Stimulated activated CD4-positive, alpha-beta T cell treated with anti-CD3 and anti-CD28 coated beads, Interleukin-12 subunit alpha, Interleukin-12 subunit beta, amount 100 ng/mL, for 24 hours (primary cell): ENCODE measurements at regions not wholly inside any gene's neighbourhood (a gene's known extent, or its start where the extent isn't known, plus 50 kb on each side); places are given as distances from the start of the nearest gene placed in this dataset.

Source experiments
- DNase-seq, 2 experiments: peaks; one replicate each; pipeline ENCODE4 v3.0.0-alpha.2; 2020; ENCODE audit warnings: low read depth in 2 of 2

DNA sequence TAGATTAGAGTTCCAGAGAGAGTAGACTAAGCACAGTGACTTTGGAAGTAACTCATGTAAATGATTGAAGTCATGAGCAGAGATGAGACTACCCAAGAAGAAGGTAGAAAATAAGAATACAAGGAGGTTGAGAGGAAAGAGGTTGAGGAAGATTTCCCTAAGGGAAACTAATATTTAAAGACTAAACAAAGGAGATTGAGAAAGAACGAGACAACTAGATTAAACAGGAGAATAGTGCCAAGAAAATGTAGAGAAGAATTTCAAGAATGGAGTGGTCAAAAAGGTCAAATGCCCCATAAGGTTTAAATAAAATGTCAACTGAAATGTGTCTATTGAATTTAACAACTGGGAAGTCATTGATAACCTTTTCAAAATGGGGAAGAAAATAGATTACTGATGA is 59.0 kb downstream of the RPS29 start:
- no peak for DNase-seq

DNA sequence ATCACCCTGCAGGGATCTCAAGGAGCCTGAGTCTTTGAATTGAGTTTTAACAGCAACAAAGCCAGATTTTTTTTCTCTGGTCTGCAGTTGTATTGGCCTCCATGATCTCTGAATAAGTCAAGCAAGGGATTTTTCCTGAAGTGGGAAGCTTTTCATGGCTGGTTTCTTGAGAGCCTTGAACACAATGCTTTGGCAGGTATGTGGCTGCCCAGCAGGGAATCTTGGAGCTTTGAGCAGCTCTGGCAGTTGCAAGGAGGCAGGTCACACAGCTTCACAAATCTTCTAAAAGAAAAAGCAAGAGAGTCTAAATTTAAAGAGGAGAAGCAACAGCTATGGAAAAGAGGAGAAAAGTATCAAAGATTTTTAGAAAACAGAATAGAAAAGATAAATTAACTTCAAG is 60.1 kb downstream of the RPS29 start:
- no peak for DNase-seq

GRCh38 chr14:49516286-49516685 is 69.9 kb downstream of the RPS29 start:
- DNase-seq: no peak

DNA sequence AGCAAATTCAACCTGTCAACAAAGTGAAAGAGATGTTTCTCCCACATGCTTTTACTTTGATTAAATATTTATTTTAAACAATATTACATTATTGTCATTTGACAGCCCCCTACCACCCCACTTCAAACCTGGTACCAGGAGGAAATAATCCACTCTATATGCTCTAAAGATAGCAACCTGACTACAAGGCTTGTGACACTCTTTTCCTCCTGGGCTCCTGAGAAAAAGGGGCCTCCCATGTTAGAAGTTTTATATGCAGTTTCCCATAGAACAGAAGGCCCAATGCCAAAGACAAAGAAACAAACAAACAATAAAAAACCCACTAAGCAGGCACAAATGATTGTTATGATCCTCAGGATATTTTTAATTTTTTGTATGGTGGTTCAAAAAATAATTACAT is 73.6 kb downstream of the RPS29 start:
- DNase-seq: no peak

DNA sequence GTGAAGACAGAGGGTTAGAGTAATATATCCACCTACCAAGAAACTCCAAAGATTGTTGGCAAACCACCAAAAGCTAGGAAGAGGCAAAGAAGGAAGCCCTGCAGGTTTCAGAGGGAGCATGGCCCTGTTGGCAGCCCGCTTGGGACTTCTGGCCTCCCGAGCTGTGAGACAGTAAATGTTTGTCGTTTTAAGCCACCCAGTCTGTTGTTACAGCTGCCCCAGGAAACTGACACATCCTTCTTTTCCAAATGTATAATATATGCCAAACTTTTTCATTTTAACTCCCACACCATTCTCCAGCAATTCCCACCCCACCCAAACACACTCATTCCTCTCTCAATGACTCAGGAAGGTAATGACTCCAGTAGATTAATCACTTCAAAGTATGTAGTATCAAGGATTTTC is 74.0 kb downstream of the RPS29 start:
- no peak for DNase-seq

GRCh38 chr14:49508124-49508523 is 78.1 kb downstream of the RPS29 start:
- no peak for DNase-seq

DNA sequence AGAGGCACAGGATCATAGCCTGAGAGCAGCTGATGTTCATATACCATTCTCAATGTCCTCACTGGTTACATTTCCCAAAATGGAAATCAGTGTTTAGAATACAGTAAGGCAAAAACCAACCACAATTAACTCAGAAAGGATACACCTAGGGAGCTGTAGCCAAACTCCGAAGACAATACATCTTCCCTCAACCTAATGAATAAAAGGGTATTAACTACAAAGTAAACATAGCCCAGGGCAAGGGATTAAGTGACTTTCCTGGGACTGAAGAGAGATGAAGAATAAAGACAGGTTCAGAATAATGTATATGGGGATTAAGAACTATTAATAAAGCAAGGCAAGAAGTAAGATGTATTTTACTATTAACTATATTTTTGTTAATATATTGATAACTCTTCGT is 79.5 kb downstream of the RPS29 start:
- DNase-seq: no peak

DNA sequence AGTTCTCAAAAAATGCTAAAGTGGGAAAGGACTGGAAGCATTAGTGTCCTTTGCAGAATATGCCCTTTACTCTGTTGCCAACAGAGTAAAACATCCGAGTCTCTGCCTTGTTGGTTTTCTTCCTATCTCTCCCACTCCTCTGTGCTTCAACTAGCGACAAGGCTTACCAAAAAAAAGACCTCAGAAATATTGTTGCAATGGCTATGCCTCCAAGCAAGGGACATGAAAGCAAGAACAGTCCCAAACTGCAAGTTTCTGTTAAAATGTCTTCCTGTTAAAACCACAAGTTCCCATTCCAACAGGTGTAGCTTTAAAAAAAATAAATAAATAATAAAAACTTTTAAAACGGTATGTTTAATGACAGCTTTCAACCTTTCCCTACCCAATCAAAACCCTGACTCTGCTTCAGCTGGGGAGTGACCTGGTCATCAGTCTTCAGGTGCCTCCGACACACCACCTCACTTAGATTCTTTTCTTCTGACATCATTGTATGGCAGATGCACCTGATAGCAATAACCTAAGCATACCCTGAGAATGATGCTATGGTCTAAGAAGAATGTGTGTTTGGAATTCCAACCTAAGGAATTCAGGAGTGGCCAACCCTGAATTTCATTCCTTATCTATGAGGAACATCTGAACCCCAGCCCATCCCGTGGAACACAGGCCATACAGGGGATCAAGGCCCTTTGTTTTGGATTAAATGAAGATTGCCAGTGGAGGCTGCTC is 81.0 kb downstream of the RPS29 start:
- DNase-seq: no peak

GRCh38 chr14:49497725-49498348 is 88.3 kb downstream of the RPS29 start:
- no peak for DNase-seq

- no peak for DNase-seq
These were observed 88.9 kb downstream of the RPS29 start for GRCh38 chr14:49497267-49497666.

GRCh38 chr14:49494836-49495235 is 91.3 kb downstream of the RPS29 start:
- no peak for DNase-seq

- DNase-seq: no peak
These were observed 92.6 kb downstream of the RPS29 start for GRCh38 chr14:49493557-49493956.

DNA sequence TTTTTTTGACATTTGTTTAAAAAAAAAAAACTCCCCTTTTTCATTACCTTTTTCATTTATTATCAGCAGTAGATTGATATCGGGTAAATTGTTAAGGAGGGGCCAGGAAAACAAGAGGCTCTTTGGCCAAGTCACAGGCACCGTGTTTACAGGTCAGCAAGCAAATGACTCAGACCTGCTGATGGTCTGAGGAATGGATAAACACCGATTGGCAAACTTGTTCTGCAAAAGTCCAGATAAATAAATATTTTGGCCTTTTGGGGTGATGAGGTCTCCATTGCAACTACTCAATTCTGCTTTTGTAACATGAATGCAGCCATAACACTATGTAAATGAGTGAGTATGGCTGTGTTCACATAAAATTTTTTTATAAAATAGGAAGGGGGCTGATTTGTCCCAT is 94.0 kb downstream of the RPS29 start:
- no peak for DNase-seq

GRCh38 chr14:49489341-49489740 is 96.8 kb downstream of the RPS29 start:
- DNase-seq: no peak

GRCh38 chr14:49487238-49487637 is 98.9 kb downstream of the RPS29 start:
- DNase-seq: no peak

- no peak for DNase-seq
These were observed 100.9 kb downstream of the RPS29 start for GRCh38 chr14:49485290-49485689.

GRCh38 chr14:49484180-49484579 is 102.0 kb downstream of the RPS29 start:
- no peak for DNase-seq

GRCh38 chr14:49483268-49483667 is 102.9 kb downstream of the RPS29 start:
- no peak for DNase-seq

DNA sequence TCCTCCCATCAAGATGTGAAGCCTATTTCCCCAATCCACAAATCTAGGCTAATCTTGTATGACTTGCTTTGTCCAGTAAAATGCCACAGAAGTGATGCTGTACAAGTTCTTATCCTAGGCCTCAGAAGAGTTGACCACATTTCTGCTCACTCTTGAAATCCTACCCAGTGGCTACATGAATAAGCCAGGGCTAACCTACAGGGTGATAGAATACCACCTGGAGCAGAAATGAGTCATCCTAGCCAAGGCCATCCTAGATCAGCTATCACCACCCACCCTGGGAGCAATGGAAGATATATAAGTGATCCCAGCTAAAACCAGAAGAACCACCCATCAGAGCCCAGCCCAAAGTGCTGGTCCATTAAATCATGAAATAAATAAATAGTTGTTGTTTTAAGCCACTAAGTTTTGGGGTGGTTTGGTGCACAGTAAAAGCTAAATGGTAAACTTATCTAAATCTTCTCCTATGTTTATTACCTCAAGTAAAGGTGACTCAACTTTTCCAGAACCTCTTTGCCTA is 105.1 kb downstream of the RPS29 start:
- DNase-seq: no peak

- DNase-seq: no peak
These were observed 106.0 kb downstream of the RPS29 start for GRCh38 chr14:49480053-49480760.

GRCh38 chr14:49479432-49479831 is 106.7 kb downstream of the RPS29 start:
- DNase-seq: no peak

- no peak for DNase-seq
These were observed 107.4 kb downstream of the RPS29 start for GRCh38 chr14:49478784-49479183.

DNA sequence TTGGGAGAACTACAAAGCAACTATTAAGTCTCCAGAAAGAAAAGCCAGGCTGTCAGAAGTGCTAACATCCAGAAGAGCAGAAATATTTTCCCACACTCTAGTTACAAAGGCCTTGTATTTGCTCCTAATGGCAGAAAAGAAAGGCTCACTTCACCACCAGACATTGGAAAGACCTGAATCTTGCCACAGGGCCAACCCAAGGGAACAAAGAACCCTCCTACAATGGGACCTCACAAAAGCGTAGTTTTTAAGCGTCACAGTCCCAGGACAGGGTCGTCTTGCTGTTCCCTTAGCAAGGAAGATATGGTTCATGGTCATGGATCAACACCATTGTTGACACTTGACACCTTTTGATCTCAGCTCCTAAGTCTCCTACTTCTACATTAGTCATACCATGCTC is 119.1 kb downstream of the RPS29 start:
- no peak for DNase-seq
